ENCODE measurements at regions not wholly inside any gene's neighbourhood (a gene's known extent, or its start where the extent isn't known, plus 50 kb on each side); places are given as distances from the start of the nearest gene placed in this dataset.

- DNase-seq (ENCODE audit: low spot score), result no peak
These were observed 87.6 kb upstream of the CFAP20DC start for GRCh38 chr3:59137415-59137814.

GRCh38 chr3:59136081-59136480 is 86.3 kb upstream of the CFAP20DC start:
- DNase-seq (ENCODE audit: low spot score), result no peak

- DNase-seq (ENCODE audit: low spot score), result no peak
These were observed 85.3 kb upstream of the CFAP20DC start for GRCh38 chr3:59135096-59135495.

- DNase-seq (ENCODE audit: low spot score), result no peak
These were observed 83.5 kb upstream of the CFAP20DC start for GRCh38 chr3:59133311-59133710.

GRCh38 chr3:59131016-59131766 is 81.4 kb upstream of the CFAP20DC start:
- DNase-seq (ENCODE audit: low spot score), result no peak

GRCh38 chr3:59128685-59129084 is 78.9 kb upstream of the CFAP20DC start:
- no peak for DNase-seq (ENCODE audit: low spot score)

- no peak for DNase-seq (ENCODE audit: low spot score)
These were observed 77.2 kb upstream of the CFAP20DC start for GRCh38 chr3:59127071-59127470.

GRCh38 chr3:59126446-59126845 is 76.6 kb upstream of the CFAP20DC start:
- no peak for DNase-seq (ENCODE audit: low spot score)

- DNase-seq (ENCODE audit: low spot score), result no peak
These were observed 71.7 kb upstream of the CFAP20DC start for GRCh38 chr3:59121346-59122144.

- no peak for DNase-seq (ENCODE audit: low spot score)
These were observed 69.1 kb upstream of the CFAP20DC start for GRCh38 chr3:59118928-59119327.

GRCh38 chr3:59117396-59117795 is 67.6 kb upstream of the CFAP20DC start:
- DNase-seq (ENCODE audit: low spot score), result no peak

- no peak for DNase-seq (ENCODE audit: low spot score)
These were observed 66.4 kb upstream of the CFAP20DC start for GRCh38 chr3:59116233-59116537.

- no peak for DNase-seq (ENCODE audit: low spot score)
These were observed 65.8 kb upstream of the CFAP20DC start for GRCh38 chr3:59115364-59116232.

GRCh38 chr3:59107856-59108815 is 58.3 kb upstream of the CFAP20DC start:
- no peak for DNase-seq (ENCODE audit: low spot score)

- no peak for DNase-seq (ENCODE audit: low spot score)
These were observed 56.3 kb upstream of the CFAP20DC start for GRCh38 chr3:59106085-59106648.

GRCh38 chr3:59103552-59103951 is 53.7 kb upstream of the CFAP20DC start:
- DNase-seq (ENCODE audit: low spot score), result no peak

GRCh38 chr3:59101231-59101736 is 51.5 kb upstream of the CFAP20DC start:
- DNase-seq (ENCODE audit: low spot score), result no peak
